Naive thymus-derived CD8-positive, alpha-beta T cell (primary cell): ENCODE measurements at regions not wholly inside any gene's neighbourhood (a gene's known extent, or its start where the extent isn't known, plus 50 kb on each side); places are given as distances from the start of the nearest gene placed in this dataset.

Experiments
- ATAC-seq, 2 donors: fragments of 150-1000 bp; cut with Tn5 transposase in 1 of 2; sonication (Bioruptor Pico), chemical (Tn5 transposase) in 1 of 2; 1 replicate in 1 of 2; 2 replicates in 1 of 2; pipeline ENCODE4 v1.10.0; 2021; ENCODE audit warnings: mild to moderate bottlenecking in 2 of 2, moderate library complexity in 2 of 2
- POLR2A ChIA-PET: fragments of 350-600 bp; sonication (Branson Sonifier 250); formaldehyde crosslinking; loops from one replicate; lab custom pipeline; 2021; ENCODE audit warnings: antibody characterized with exemption; lab: Charles Lee
- DNase-seq, 10 donors: peaks; one replicate each; pipeline versions ENCODE4 v3.0.0 to v3.0.0-alpha.2; 2020 to 2022
- H3K27ac Mint-ChIP-seq, 10 donors: one replicate each; pipeline ENCODE4 v1.8.0; 2020 to 2022; ENCODE audit warnings: mild to moderate bottlenecking in 10 of 10, mixed read lengths in 10 of 10, moderate library complexity in 4 of 10, inconsistent platforms in 1 of 10
- H3K27me3 Mint-ChIP-seq, 5 donors: one replicate each; pipeline ENCODE4 v1.8.0; 2021 to 2022; ENCODE audit warnings: mixed read lengths in 5 of 5
- H3K36me3 Mint-ChIP-seq, 3 donors: one replicate each; pipeline ENCODE4 v1.8.0; 2020 to 2022; ENCODE audit warnings: mixed read lengths in 3 of 3, mild to moderate bottlenecking in 2 of 3, inconsistent platforms in 1 of 3
- H3K4me1 Mint-ChIP-seq, 4 donors: one replicate each; pipeline ENCODE4 v1.8.0; 2021 to 2022; ENCODE audit warnings: mixed read lengths in 4 of 4
- H3K4me3 Mint-ChIP-seq, 10 donors: one replicate each; pipeline ENCODE4 v1.8.0; 2020 to 2022; ENCODE audit warnings: mild to moderate bottlenecking in 10 of 10, mixed read lengths in 10 of 10, moderate library complexity in 6 of 10, inconsistent platforms in 1 of 10
- H3K9me3 Mint-ChIP-seq, 9 donors: one replicate each; pipeline ENCODE4 v1.8.0; 2020 to 2022; ENCODE audit warnings: mixed read lengths in 9 of 9, mild to moderate bottlenecking in 3 of 9, inconsistent platforms in 1 of 9, moderate library complexity in 1 of 9

- no peak overlapping the region for H3K4me3 Mint-ChIP-seq
- H3K27ac Mint-ChIP-seq, result no peak overlapping the region
- no peaks in the 10 kb centered on the region for H3K36me3 Mint-ChIP-seq
- POLR2A ChIA-PET, result no interaction called here
- H3K9me3 Mint-ChIP-seq, result no peaks in the 10 kb centered on the region
- no peak for DNase-seq
- peaks cover 0 to 2% (median 0%) of the 10 kb centered on the region in 5 donors for H3K27me3 Mint-ChIP-seq
- H3K4me1 Mint-ChIP-seq, result peaks cover 0 to 17% (median 5%) of the 10 kb centered on the region in 4 donors
- ATAC-seq, result no peak
Observed at GRCh38 chr2:203585516-203585915, 50.4 kb upstream of the RAPH1 start.

- POLR2A ChIA-PET, result no interaction called here
- H3K27ac Mint-ChIP-seq, result no peak overlapping the region
Observed at GRCh38 chr2:203586206-203586605, 51.1 kb upstream of the RAPH1 start.

GRCh38 chr2:203586696-203587095, 51.6 kb upstream of the RAPH1 start:
- ATAC-seq (no peak), DNase-seq (no peak)
- Mint-ChIP-seq H3K27ac (peak overlapping the region in 1 of 10 donors; percentile 21), H3K27me3 (peaks cover 0 to 3% (median 0%) of the 10 kb centered on the region in 5 donors), H3K4me3 (no peak overlapping the region), H3K4me1 (peaks cover 0 to 17% (median 5%) of the 10 kb centered on the region in 4 donors), H3K36me3 (no peaks in the 10 kb centered on the region), H3K9me3 (no peaks in the 10 kb centered on the region)
- POLR2A ChIA-PET, result no interaction called here

More at GRCh38 chr2:203586206-203586605, 51.1 kb upstream of the RAPH1 start:
- no peaks in the 10 kb centered on the region for H3K9me3 Mint-ChIP-seq
- H3K27me3 Mint-ChIP-seq, result peaks cover 0 to 2% (median 0%) of the 10 kb centered on the region in 5 donors
- H3K36me3 Mint-ChIP-seq, result no peaks in the 10 kb centered on the region
- no peak overlapping the region for H3K4me3 Mint-ChIP-seq
- ATAC-seq (no peak), DNase-seq (no peak)
- H3K4me1 Mint-ChIP-seq, result peaks cover 0 to 17% (median 5%) of the 10 kb centered on the region in 4 donors

GRCh38 chr2:203590496-203590895, 55.4 kb upstream of the RAPH1 start:
- POLR2A ChIA-PET, result no interaction called here
- H3K4me1 Mint-ChIP-seq, result peaks cover 0 to 5% (median 2%) of the 10 kb centered on the region in 4 donors
- DNase-seq, result no peak
- peaks cover 0 to 7% (median 0%) of the 10 kb centered on the region in 5 donors for H3K27me3 Mint-ChIP-seq
- no peaks in the 10 kb centered on the region for H3K9me3 Mint-ChIP-seq
- H3K36me3 Mint-ChIP-seq, result no peaks in the 10 kb centered on the region
- no peak for ATAC-seq
- no peak overlapping the region for H3K4me3 Mint-ChIP-seq
- peak overlapping the region in 2 of 10 donors; percentile 5 to 28 for H3K27ac Mint-ChIP-seq

GRCh38 chr2:203591642-203592041, 56.5 kb upstream of the RAPH1 start:
- Mint-ChIP-seq H3K4me1 (peaks cover 0 to 5% (median 2%) of the 10 kb centered on the region in 4 donors), H3K4me3 (no peak overlapping the region), H3K36me3 (no peaks in the 10 kb centered on the region), H3K27ac (peak overlapping the region in 2 of 10 donors; percentile 0 to 4), H3K27me3 (peaks cover 0 to 7% (median 0%) of the 10 kb centered on the region in 5 donors), H3K9me3 (no peaks in the 10 kb centered on the region)
- DNase-seq (no peak), ATAC-seq (no peak)
- POLR2A ChIA-PET, result no interaction called here

- no peak for ATAC-seq
- no peak for DNase-seq
- H3K4me1 Mint-ChIP-seq, result peaks cover 1 to 5% (median 2%) of the 10 kb centered on the region in 4 donors
- POLR2A ChIA-PET, result no interaction called here
- H3K4me3 Mint-ChIP-seq, result no peak overlapping the region
- H3K36me3 Mint-ChIP-seq, result no peaks in the 10 kb centered on the region
- peak overlapping the region in 1 of 10 donors; percentile 28 for H3K27ac Mint-ChIP-seq
- H3K27me3 Mint-ChIP-seq, result peaks cover 0 to 9% (median 0%) of the 10 kb centered on the region in 5 donors
- no peaks in the 10 kb centered on the region for H3K9me3 Mint-ChIP-seq
Observed at GRCh38 chr2:203592470-203592869, 57.4 kb upstream of the RAPH1 start.

GRCh38 chr2:203594541-203594940, 59.4 kb upstream of the RAPH1 start:
- Mint-ChIP-seq H3K27ac (peak overlapping the region in 1 of 10 donors; percentile 6), H3K4me1 (peaks cover 4 to 12% (median 8%) of the 10 kb centered on the region in 4 donors), H3K27me3 (peaks cover 0 to 12% (median 0%) of the 10 kb centered on the region in 5 donors), H3K9me3 (no peaks in the 10 kb centered on the region), H3K4me3 (no peak overlapping the region), H3K36me3 (no peaks in the 10 kb centered on the region)
- ATAC-seq (no peak), DNase-seq (no peak)
- POLR2A ChIA-PET, result interaction anchor here (0.6 kb wide), 1 partner anchor 10 kb away, joined by 4 read pairs; no protein-coding TSS in a partner anchor

- no peak overlapping the region for H3K27ac Mint-ChIP-seq
- no peak for ATAC-seq
- H3K4me1 Mint-ChIP-seq, result peaks cover 5 to 12% (median 9%) of the 10 kb centered on the region in 4 donors
- DNase-seq, result no peak
- H3K9me3 Mint-ChIP-seq, result no peaks in the 10 kb centered on the region
- POLR2A ChIA-PET, result no interaction called here
- no peak overlapping the region for H3K4me3 Mint-ChIP-seq
- no peaks in the 10 kb centered on the region for H3K36me3 Mint-ChIP-seq
- H3K27me3 Mint-ChIP-seq, result peaks cover 0 to 17% (median 0%) of the 10 kb centered on the region in 5 donors
Observed at GRCh38 chr2:203596183-203596582, 61.1 kb upstream of the RAPH1 start.

- peaks cover 0 to 10% (median 0%) of the 10 kb centered on the region in 5 donors for H3K27me3 Mint-ChIP-seq
- POLR2A ChIA-PET, result interaction anchor here (0.7 kb wide), 1 partner anchor 298 kb away, joined by 4 read pairs; no protein-coding TSS in a partner anchor
Observed at GRCh38 chr2:203599509-203599908, 64.4 kb upstream of the RAPH1 start.

GRCh38 chr2:203600286-203600685, 65.2 kb upstream of the RAPH1 start:
- no peak overlapping the region for H3K4me3 Mint-ChIP-seq
- H3K27ac Mint-ChIP-seq, result no peak overlapping the region
- DNase-seq (no peak), ATAC-seq (no peak)
- no peaks in the 10 kb centered on the region for H3K36me3 Mint-ChIP-seq
- peaks cover 5 to 10% (median 6%) of the 10 kb centered on the region in 4 donors for H3K4me1 Mint-ChIP-seq
- no peaks in the 10 kb centered on the region for H3K9me3 Mint-ChIP-seq
- POLR2A ChIA-PET, result interaction anchor here (0.6 kb wide), 1 partner anchor 58 kb away, joined by 7 read pairs; no protein-coding TSS in a partner anchor
- H3K27me3 Mint-ChIP-seq, result peaks cover 0 to 10% (median 0%) of the 10 kb centered on the region in 5 donors

More at GRCh38 chr2:203599509-203599908, 64.4 kb upstream of the RAPH1 start:
- no peak overlapping the region for H3K27ac Mint-ChIP-seq
- no peak for DNase-seq
- no peak for ATAC-seq
- H3K9me3 Mint-ChIP-seq, result no peaks in the 10 kb centered on the region
- H3K36me3 Mint-ChIP-seq, result no peaks in the 10 kb centered on the region
- H3K4me3 Mint-ChIP-seq, result no peak overlapping the region
- H3K4me1 Mint-ChIP-seq, result peaks cover 5 to 11% (median 8%) of the 10 kb centered on the region in 4 donors

GRCh38 chr2:203603456-203604389, 68.6 kb upstream of the RAPH1 start:
- Mint-ChIP-seq H3K27ac (no peak overlapping the region), H3K4me1 (peaks cover 0 to 6% (median under 1%) of the 10 kb centered on the region in 4 donors), H3K36me3 (no peaks in the 10 kb centered on the region), H3K9me3 (no peaks in the 10 kb centered on the region), H3K27me3 (peaks cover 0 to 7% (median 0%) of the 10 kb centered on the region in 5 donors), H3K4me3 (no peak overlapping the region)
- DNase-seq (no peak), ATAC-seq (no peak)
- POLR2A ChIA-PET, result no interaction called here

- Mint-ChIP-seq H3K4me1 (no peaks in the 10 kb centered on the region), H3K27me3 (peaks cover 0 to 3% (median 0%) of the 10 kb centered on the region in 5 donors), H3K4me3 (no peak overlapping the region), H3K27ac (no peak overlapping the region), H3K36me3 (no peaks in the 10 kb centered on the region), H3K9me3 (no peaks in the 10 kb centered on the region)
- ATAC-seq (no peak), DNase-seq (no peak)
- POLR2A ChIA-PET, result no interaction called here
Observed at GRCh38 chr2:203605302-203605701, 70.2 kb upstream of the RAPH1 start.

- H3K4me3 Mint-ChIP-seq, result peak overlapping the region in 1 of 10 donors; percentile 58
- no peaks in the 10 kb centered on the region for H3K9me3 Mint-ChIP-seq
- DNase-seq (no peak), ATAC-seq (no peak)
- H3K27me3 Mint-ChIP-seq, result peaks cover 0 to 2% (median 0%) of the 10 kb centered on the region in 5 donors
- H3K36me3 Mint-ChIP-seq, result no peaks in the 10 kb centered on the region
- no peaks in the 10 kb centered on the region for H3K4me1 Mint-ChIP-seq
- POLR2A ChIA-PET, result no interaction called here
- no peak overlapping the region for H3K27ac Mint-ChIP-seq
Observed at GRCh38 chr2:203606051-203606450, 71.0 kb upstream of the RAPH1 start.
